ENCODE measurements at regions not wholly inside any gene's neighbourhood (a gene's known extent, or its start where the extent isn't known, plus 50 kb on each side); places are given as distances from the start of the nearest gene placed in this dataset.

DNA sequence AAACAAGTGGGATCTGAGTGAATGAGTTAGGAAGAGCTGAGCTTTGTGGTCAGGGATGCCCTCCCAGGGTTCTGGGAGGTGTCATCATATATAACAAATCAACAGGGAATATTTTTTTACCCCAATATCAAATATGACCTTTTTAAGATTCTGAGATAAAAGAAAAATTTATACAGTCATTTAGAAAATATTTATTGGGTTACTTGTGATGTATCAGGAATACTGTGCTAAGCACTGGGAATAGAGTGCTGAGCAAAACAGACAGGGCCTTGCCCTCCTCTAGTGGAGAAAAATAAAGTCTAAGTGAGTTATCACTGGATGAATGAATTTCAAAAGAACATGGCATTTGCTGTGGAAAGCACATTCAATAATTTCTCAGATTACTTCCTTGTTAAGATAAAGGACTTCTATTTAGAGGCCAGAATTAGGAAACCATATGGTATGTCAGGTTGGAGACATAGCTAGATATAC lies 102.9 kb downstream of the BOD1 start:
- Histone ChIP-seq H3K4me3 (no peak overlapping the region), H3K27ac (peak overlapping the region; percentile 44), H3K4me1 (peaks cover 27% of the 10 kb centered on the region), H3K27me3 (no peaks in the 10 kb centered on the region), H3K36me3 (no peaks in the 10 kb centered on the region), H3K9me3 (replicated peaks) (peaks cover 3% of the 10 kb centered on the region; the same call in 1 of the 2 replicates)
- no peak for DNase-seq

DNA sequence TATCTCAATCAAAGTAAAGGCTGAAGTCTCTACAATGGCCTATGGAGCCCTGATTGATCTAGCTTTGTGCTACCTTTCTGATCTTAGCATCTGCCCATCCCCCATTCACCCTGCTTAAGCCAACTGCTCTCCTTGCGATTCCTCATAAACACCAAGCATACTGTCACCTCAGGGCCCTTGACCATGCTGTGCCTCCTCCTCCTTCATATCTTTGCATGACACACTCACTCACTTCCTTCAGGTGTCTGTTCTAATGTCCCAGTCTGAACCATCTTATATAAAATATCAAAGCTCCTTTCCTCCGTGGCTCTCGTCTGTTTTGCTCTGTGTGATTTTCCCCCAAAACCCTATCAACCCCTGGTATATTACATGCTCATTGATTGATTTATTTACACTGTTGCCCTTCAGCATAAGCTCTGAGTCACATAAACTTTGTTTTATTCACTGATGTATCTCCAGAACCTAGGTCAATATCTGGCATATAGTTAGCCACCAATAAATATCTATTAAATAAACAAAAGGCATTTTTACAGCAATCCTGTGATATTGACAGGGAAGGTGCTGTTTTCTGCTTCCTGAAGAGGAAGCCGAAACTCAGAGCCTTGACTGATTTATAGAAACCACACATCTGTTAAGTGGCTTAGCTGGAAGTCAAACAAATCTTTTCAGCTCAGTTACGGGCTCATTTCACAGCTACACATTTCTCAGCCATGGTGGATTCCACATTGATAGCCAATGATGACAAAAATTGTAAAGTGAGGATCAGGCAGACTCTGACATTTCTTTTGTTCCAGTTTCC lies 103.6 kb downstream of the BOD1 start:
- Histone ChIP-seq H3K27me3 (no peaks in the 10 kb centered on the region), H3K27ac (peak overlapping the region; percentile 44), H3K9me3 (replicated peaks) (peaks cover 3% of the 10 kb centered on the region; the same call in 1 of the 2 replicates), H3K4me1 (peaks cover 29% of the 10 kb centered on the region), H3K36me3 (no peaks in the 10 kb centered on the region), H3K4me3 (no peak overlapping the region)
- DNase-seq, result peak; percentile 29 to 73

DNA sequence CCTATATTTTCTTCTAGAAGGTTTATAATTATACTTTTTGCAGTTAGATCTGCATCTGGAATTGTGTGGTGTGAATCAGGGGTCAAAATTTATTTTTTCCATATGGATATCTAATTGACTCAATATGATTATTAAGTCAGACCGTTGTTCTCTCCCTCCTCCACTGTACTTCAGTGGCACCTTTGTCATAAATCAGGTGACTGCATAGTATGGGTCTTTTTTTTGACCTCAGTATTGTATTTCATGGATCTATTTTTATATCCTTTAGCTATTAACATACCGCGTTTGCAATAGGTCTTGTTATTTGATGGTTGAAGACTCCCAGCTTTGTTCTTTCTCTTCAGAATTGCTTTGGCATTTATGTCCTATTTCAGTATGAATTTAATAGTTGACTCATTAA lies 107.4 kb downstream of the BOD1 start:
- no peaks in the 10 kb centered on the region for H3K36me3 ChIP-seq
- no peak overlapping the region for H3K4me3 ChIP-seq
- no peaks in the 10 kb centered on the region for H3K27me3 ChIP-seq
- no peak overlapping the region for H3K27ac ChIP-seq
- DNase-seq, result no peak
- H3K9me3 ChIP-seq (replicated peaks), result peaks cover 3% of the 10 kb centered on the region; the same call in 1 of the 2 replicates
- peaks cover 33% of the 10 kb centered on the region for H3K4me1 ChIP-seq

DNA sequence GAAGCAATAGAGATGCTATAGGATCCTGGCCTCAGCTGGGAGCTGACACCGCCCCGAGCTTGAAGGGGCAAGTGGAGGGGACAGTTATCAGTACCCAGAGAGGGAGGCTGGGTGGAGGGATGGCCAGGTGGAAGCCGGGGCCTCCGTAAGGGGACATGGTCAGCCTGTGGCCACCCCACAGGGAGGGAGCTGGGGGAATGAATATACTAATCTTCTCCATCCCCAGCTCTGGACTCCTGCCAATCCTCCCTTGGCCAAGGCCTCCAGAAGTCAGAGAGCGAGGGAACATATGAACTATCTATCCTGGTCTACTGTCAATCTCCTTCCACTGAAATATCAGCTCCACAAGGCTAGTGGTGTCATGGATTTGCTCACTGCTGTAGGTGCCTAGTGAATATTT lies 109.3 kb downstream of the BOD1 start:
- Histone ChIP-seq H3K27me3 (no peaks in the 10 kb centered on the region), H3K27ac (no peak overlapping the region), H3K4me1 (peaks cover 15% of the 10 kb centered on the region), H3K4me3 (no peak overlapping the region), H3K36me3 (no peaks in the 10 kb centered on the region), H3K9me3 (replicated peaks) (peaks cover 3% of the 10 kb centered on the region; the same call in 1 of the 2 replicates)
- DNase-seq, result peak; percentile 60 to 77

DNA sequence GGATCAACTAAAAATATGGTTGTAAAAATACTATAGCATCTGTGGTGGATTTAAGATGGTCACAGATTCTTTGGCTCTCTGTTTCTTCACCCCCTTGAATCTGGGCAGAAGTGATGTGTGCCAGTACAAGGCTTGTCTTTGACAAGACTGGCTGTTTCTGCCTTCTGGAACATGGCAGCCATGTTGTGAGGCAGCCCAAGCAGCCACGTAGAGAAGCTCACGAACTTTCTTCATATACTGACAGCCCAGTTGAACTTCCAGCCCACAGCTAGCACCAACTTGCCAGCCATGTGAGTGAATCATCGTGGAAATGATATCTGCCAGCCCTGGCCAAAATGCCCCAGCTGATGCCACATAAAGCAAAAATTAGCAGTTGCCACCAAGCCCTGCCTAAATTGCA lies 110.8 kb downstream of the BOD1 start:
- H3K27me3 ChIP-seq, result no peaks in the 10 kb centered on the region
- H3K9me3 ChIP-seq (replicated peaks), result peaks cover 3% of the 10 kb centered on the region; the same call in 1 of the 2 replicates
- no peak for DNase-seq
- H3K4me3 ChIP-seq, result no peak overlapping the region
- peaks cover 20% of the 10 kb centered on the region for H3K4me1 ChIP-seq
- no peaks in the 10 kb centered on the region for H3K36me3 ChIP-seq
- no peak overlapping the region for H3K27ac ChIP-seq

DNA sequence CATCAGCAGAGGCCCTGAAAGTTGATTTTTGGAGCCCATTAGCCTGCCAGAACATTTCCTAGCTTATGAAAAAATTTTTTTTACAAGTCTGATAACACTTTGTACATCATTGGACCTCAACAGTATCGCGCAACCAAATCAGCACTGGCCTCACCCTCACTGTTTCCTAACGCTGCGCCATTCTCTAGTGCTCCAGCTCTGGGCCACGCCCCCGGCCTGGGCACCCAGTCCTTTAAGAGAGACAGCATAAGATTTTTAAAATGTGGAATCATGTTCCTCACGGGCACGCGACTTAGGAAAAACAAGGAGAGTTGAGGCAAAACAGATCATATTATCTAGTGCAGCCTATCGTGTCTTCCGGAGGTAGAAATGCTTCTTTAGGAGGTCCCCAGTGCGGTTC lies 114.5 kb downstream of the BOD1 start:
- Histone ChIP-seq H3K27me3 (no peaks in the 10 kb centered on the region), H3K4me3 (no peak overlapping the region), H3K4me1 (peaks cover 45% of the 10 kb centered on the region), H3K36me3 (no peaks in the 10 kb centered on the region), H3K27ac (no peak overlapping the region), H3K9me3 (replicated peaks) (no peaks in the 10 kb centered on the region)
- DNase-seq, result no peak

DNA sequence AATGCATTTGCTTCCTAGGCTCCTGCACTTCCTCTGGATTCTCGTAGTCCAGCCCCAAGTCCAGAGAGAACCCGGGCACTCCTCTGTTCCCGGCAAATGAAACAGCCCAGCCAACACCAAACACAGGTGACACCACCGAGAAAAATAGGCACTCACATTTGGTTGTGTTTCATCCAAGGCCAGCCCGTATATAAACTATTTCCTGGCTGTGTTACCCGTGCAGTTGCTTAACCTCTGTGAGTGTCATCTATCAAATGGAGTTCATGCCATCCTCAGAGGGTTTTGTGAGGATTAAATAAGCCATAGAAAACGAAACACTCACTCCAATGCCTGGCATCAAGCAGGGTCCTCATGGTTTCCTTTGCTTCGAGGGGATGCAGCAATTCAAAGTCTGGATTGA lies 115.2 kb downstream of the BOD1 start:
- Histone ChIP-seq H3K4me1 (peaks cover 50% of the 10 kb centered on the region), H3K9me3 (replicated peaks) (no peaks in the 10 kb centered on the region), H3K4me3 (no peak overlapping the region), H3K27ac (no peak overlapping the region), H3K27me3 (no peaks in the 10 kb centered on the region), H3K36me3 (no peaks in the 10 kb centered on the region)
- no peak for DNase-seq

DNA sequence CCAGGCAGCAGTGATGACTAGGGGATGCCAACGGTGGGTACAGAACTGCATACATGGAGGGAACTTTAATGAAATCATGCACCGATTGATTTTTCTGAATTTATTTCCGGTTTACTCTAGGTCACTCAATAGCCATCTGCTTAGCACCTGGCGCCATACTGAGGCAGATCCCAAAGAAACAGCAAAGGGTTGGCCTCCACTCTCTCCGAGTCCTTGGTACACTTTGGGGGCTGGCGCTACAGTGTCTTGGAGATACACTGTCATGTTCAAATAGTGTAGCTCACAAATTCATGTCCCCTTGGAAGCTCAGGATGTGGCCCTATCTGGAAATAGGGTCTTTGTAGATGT lies 116.3 kb downstream of the BOD1 start:
- H3K27ac ChIP-seq, result peak overlapping the region; percentile 96
- peaks cover 61% of the 10 kb centered on the region for H3K4me1 ChIP-seq

DNA sequence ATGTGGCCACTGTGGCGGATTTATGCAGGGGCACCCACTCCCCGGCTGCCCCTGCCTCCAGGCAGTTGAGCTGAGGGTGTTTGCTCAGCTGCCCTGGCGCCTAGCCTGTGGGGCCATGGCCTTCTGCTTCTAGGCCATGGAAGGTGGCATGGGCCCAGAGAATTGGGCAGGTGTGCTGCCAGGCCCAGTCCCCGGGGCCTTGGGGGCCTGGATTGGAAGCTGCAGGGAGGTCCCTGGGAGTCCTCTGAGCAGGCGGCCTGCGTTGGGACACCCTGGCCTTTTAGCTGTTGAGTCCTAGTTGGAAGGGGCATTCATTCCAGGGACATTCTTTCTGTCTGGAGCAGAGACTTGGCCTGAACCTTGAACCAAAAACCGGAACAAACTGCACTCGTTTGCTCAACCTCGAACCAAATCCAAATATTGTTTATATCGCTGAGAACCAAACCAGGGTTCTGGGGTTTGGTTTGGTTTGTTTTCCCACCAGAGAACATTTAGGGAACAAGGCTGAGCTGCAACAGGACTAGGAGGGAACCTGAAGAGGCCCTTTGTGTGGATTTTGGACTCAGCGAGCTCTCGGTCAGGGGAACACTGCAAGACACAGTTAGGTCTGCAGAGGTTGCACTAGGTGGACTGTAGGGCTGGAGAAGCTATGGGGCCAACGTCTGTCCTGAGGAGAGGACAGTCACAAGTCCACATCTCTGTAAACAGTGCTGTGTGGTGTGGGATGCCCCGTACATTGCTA lies 116.8 kb downstream of the BOD1 start:
- Histone ChIP-seq H3K27ac (peak overlapping the region; percentile 96), H3K4me1 (peaks cover 66% of the 10 kb centered on the region), H3K9me3 (replicated peaks) (no peaks in the 10 kb centered on the region), H3K27me3 (no peaks in the 10 kb centered on the region), H3K36me3 (no peaks in the 10 kb centered on the region), H3K4me3 (no peak overlapping the region)
- peak in 1 of 2 experiments; percentile 92 for DNase-seq

More for the DNA sequence above, 116.3 kb downstream of the BOD1 start:
- Histone ChIP-seq H3K27me3 (no peaks in the 10 kb centered on the region), H3K4me3 (no peak overlapping the region), H3K36me3 (no peaks in the 10 kb centered on the region), H3K9me3 (replicated peaks) (no peaks in the 10 kb centered on the region)
- no peak for DNase-seq

DNA sequence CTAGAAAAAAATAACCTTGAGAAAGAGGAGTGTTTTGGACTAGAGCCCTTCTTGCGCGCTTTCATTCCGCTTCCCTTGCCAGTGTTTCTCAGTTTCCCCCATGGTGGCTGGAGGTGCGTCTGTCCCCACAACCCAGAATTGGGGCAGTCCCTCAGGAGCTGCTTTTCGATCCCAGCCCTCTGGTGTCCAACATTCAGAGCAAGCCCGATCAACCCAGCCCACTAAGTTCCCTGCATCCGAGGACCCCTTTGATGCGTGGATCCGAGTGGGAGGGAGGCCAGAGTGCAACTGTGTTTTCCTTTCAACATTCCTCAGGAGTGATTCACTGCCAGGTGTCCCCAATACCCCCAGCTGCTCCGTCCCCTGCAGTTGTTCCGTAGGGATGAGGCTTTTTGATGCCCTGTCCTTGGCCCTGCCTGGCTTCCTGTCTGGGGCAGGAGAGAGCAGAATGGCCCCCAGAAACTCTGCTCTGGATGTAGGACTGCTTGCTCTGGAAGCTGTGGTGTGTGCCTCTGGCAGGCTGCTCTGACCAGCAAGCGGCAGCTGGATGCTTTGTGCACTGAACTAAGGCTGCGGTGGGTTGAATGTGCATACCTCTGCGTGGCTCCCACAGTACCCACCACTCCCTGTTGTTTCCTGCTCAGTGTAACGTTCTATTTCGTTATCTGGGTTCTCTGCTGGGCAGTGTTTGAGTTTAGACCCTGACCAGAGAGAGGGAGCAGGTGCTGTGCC lies 117.5 kb downstream of the BOD1 start:
- H3K36me3 ChIP-seq, result no peaks in the 10 kb centered on the region
- peak overlapping the region; percentile 96 for H3K27ac ChIP-seq
- no peaks in the 10 kb centered on the region for H3K9me3 ChIP-seq (replicated peaks)
- no peaks in the 10 kb centered on the region for H3K27me3 ChIP-seq
- DNase-seq, result peak; percentile 94 to 95
- H3K4me1 ChIP-seq, result peaks cover 70% of the 10 kb centered on the region
- H3K4me3 ChIP-seq, result peak overlapping the region; percentile 25

DNA sequence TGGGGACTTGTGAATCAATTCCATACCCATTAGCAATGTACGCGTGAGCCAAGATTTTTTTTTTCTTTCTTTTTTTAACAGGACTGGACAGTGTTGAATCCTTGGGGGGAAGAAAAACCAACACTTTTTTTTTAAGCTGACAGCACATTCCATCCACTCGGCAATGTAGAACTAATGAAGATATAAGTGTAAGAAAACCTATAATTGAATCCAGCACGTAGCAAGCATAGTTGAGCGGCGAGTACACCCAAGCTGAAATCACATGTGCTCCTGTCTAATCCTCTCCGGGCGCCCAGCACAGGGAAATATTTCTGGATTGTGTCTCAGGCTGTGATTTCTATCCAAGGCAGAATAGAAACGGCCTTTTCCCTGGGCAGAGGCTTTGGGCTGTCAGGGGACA lies 118.2 kb downstream of the BOD1 start:
- DNase-seq, result peak; percentile 77 to 84
- Histone ChIP-seq H3K9me3 (replicated peaks) (no peaks in the 10 kb centered on the region), H3K27ac (peak overlapping the region; percentile 96), H3K36me3 (no peaks in the 10 kb centered on the region), H3K27me3 (no peaks in the 10 kb centered on the region), H3K4me1 (peaks cover 70% of the 10 kb centered on the region), H3K4me3 (peak overlapping the region; percentile 25)

DNA sequence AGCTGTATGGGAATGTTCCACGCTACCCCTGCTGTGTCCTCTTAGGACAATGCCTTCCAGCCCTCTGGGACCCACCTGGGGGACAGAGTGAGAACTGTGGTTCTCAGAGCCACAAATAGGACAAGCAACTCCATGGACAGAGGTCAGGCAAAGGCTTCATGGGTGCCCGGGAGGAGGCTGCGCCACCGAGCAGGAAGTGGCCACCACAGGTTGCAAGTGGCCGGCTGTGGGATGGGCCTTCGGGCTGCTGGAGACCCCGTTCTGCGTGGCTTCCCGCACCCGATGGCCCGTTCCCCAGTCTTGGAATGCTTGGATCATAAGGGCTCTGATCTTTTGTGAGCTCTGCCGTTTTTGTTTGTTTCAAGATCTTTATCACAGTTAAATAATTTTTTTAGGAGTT lies 118.8 kb downstream of the BOD1 start:
- Histone ChIP-seq H3K4me3 (no peak overlapping the region), H3K36me3 (no peaks in the 10 kb centered on the region), H3K27me3 (no peaks in the 10 kb centered on the region), H3K9me3 (replicated peaks) (no peaks in the 10 kb centered on the region), H3K4me1 (peaks cover 70% of the 10 kb centered on the region), H3K27ac (peak overlapping the region; percentile 96)
- DNase-seq, result no peak

DNA sequence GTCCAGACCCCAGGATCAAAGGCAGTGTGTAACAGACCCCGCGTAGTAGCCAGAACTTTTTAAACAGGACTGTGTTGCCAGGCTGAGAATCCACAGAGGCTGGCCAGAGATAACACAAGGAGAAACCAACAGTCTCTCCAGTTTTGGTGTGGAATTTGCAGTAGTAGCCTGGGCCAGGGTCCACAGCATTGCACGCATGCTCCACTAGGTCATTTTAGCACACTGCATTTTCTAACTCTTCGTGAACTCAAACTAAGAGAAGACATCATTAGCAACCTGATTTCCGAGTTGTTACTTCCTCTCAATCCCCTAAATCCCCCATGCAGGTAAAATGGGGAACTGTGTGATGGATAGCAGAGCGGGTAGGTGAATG lies 119.6 kb downstream of the BOD1 start:
- Histone ChIP-seq H3K27ac (peak overlapping the region; percentile 96), H3K4me1 (peaks cover 70% of the 10 kb centered on the region), H3K9me3 (replicated peaks) (no peaks in the 10 kb centered on the region), H3K36me3 (no peaks in the 10 kb centered on the region), H3K4me3 (no peak overlapping the region), H3K27me3 (no peaks in the 10 kb centered on the region)
- DNase-seq, result no peak

DNA sequence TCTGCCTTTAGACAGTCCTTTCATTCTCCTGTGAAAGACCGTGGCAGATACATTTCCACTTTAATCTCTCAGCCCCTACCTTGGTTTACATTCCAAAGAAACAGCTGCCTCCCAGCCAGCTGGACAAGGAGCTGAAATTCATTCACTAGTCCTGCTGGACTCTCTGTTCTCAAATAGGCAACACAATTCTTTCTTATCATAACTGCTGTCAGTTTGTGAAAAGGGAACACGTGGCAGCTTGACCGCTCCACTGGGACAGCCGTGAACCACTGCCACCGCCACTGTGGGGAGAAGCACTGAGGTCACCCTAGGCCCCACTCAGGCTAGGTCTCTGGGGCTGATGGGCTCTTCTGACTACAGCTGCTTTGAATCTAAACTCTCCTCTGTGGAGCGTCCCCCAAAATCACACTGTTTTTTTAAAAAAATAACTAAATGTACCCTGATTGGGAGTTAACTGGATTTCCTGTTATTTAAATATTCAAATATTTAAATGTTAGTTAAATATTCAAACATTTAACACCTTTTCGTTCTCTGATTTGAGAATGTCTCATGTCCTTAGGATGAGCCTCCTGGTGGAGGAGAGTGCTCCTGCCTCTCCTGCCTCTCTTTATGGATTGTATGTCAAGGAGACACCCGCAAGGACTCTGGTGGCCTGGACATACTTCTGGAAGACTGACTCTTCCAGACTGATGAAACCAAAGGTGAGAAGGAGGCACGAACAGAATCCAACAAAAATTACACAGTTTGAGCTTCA lies 120.1 kb downstream of the BOD1 start:
- H3K9me3 ChIP-seq (replicated peaks), result no peaks in the 10 kb centered on the region
- H3K36me3 ChIP-seq, result no peaks in the 10 kb centered on the region
- peak overlapping the region; percentile 96 for H3K27ac ChIP-seq
- H3K4me1 ChIP-seq, result peaks cover 68% of the 10 kb centered on the region
- DNase-seq, result peak; percentile 88 to 94
- no peaks in the 10 kb centered on the region for H3K27me3 ChIP-seq
- H3K4me3 ChIP-seq, result no peak overlapping the region
